ENCODE measurements at regions not wholly inside any gene's neighbourhood (a gene's known extent, or its start where the extent isn't known, plus 50 kb on each side); places are given as distances from the start of the nearest gene placed in this dataset.

- TF ChIP-seq RAD21 (IDR thresholded peaks at IDR 0.05; ENCODE audit: low read length) (no peak), POLR2AphosphoS5 (IDR thresholded peaks at IDR 0.05; ENCODE audit: low read depth, low read length) (no peak), SIN3A (IDR thresholded peaks at IDR 0.05; ENCODE audit: borderline replicate concordance, low read depth, low read length) (no peak)
Measured at GRCh38 chr3:76552653-76553052, 487.2 kb upstream of the ROBO2 start.
